KMS-11 (cell line): ENCODE measurements at regions not wholly inside any gene's neighbourhood (a gene's known extent, or its start where the extent isn't known, plus 50 kb on each side); places are given as distances from the start of the nearest gene placed in this dataset.
A peak's percentile ranks its signal among the peaks of the same experiment; 100 is the strongest.

Experiments used
- H2AFZ ChIP-seq: fragments of 200-600 bp; sonication (generic); 2 replicates; pipeline ENCODE4 v1.6.1; 2016; ENCODE audit warnings: antibody characterized with exemption, mixed run types, low read depth
- H3K27ac ChIP-seq: fragments of 200-600 bp; sonication (generic); 2 replicates; pipeline ENCODE4 v1.6.1; 2016; ENCODE audit warnings: mild to moderate bottlenecking, mixed run types
- H3K27me3 ChIP-seq: fragments of 200-600 bp; sonication (generic); 2 replicates; pipeline ENCODE4 v1.6.1; 2017; ENCODE audit warnings: mild to moderate bottlenecking, low read depth, mixed run types, moderate library complexity; ENCODE audit not compliant: insufficient read depth
- H3K36me3 ChIP-seq: fragments of 200-600 bp; sonication (generic); 2 replicates; pipeline ENCODE4 v1.6.1; 2017; ENCODE audit warnings: mild to moderate bottlenecking, mixed run types; ENCODE audit not compliant: insufficient read depth
- H3K4me1 ChIP-seq: fragments of 200-600 bp; sonication (generic); 2 replicates; pipeline ENCODE4 v1.6.1; 2016; ENCODE audit warnings: mild to moderate bottlenecking, low read depth, mixed run types; ENCODE audit not compliant: poor library complexity, severe bottlenecking
- H3K4me2 ChIP-seq: fragments of 200-600 bp; sonication (generic); 2 replicates; pipeline ENCODE4 v1.7.0; 2016; ENCODE audit warnings: mild to moderate bottlenecking, mixed run types
- H3K4me3 ChIP-seq: fragments of 200-600 bp; sonication (generic); IDR thresholded peaks from 2 replicates; pipeline ENCODE4 v1.6.1; 2017; ENCODE audit warnings: low read depth, low read length, mixed read lengths; ENCODE audit not compliant: insufficient read depth
- H3K79me2 ChIP-seq: fragments of 200-600 bp; sonication (generic); 2 replicates; pipeline ENCODE4 v1.6.1; 2016; ENCODE audit warnings: low read depth, mixed run types; ENCODE audit not compliant: insufficient read depth
- H3K9ac ChIP-seq: fragments of 200-600 bp; sonication (generic); 2 replicates; pipeline ENCODE4 v1.6.1; 2016; ENCODE audit warnings: mild to moderate bottlenecking, mixed run types
- H4K20me1 ChIP-seq: fragments of 200-600 bp; sonication (generic); 2 replicates; pipeline ENCODE4 v1.6.1; 2016; ENCODE audit warnings: mild to moderate bottlenecking, mixed run types; ENCODE audit not compliant: insufficient read depth
- TF ChIP-seq, protein P1 (sequence below): fragments of 200-600 bp; sonication (generic); conservative IDR thresholded peaks from 2 replicates; pipeline ENCODE4 v1.6.1; 2017; ENCODE audit warnings: low read depth, mild to moderate bottlenecking, antibody characterized with exemption, low read length, moderate library complexity, mixed read lengths

DNA sequence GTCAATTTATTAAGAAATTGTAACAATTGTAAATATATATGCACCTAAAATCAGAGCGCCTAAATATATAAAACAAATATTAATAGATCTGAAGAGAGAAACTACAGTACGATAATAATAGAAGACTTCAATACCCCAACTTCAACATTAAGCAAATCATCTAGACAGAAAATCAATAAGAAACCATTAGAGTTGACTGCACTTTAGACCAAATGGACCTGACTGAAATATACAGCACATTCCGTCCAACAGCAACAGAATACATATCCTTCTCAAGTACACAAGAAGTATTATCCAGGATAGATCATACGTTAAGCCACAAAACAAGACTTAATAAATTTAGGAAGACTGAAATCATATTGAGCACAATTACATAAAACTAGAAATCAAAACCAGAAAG lies 208.7 kb downstream of the MED10 start:
- Histone ChIP-seq H2AFZ (no peak overlapping the region), H3K4me3 (no peak overlapping the region), H3K27ac (no peak overlapping the region), H3K27me3 (no peaks in the 10 kb centered on the region), H3K36me3 (no peaks in the 10 kb centered on the region; the same call in 1 of the 2 replicates), H4K20me1 (no peaks in the 10 kb centered on the region), H3K4me2 (no peak overlapping the region), H3K4me1 (no peaks in the 10 kb centered on the region), H3K79me2 (no peaks in the 10 kb centered on the region), H3K9ac (no peak overlapping the region)
- TF ChIP-seq, protein P1, sequence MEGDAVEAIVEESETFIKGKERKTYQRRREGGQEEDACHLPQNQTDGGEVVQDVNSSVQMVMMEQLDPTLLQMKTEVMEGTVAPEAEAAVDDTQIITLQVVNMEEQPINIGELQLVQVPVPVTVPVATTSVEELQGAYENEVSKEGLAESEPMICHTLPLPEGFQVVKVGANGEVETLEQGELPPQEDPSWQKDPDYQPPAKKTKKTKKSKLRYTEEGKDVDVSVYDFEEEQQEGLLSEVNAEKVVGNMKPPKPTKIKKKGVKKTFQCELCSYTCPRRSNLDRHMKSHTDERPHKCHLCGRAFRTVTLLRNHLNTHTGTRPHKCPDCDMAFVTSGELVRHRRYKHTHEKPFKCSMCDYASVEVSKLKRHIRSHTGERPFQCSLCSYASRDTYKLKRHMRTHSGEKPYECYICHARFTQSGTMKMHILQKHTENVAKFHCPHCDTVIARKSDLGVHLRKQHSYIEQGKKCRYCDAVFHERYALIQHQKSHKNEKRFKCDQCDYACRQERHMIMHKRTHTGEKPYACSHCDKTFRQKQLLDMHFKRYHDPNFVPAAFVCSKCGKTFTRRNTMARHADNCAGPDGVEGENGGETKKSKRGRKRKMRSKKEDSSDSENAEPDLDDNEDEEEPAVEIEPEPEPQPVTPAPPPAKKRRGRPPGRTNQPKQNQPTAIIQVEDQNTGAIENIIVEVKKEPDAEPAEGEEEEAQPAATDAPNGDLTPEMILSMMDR = no peak

- Histone ChIP-seq H3K4me2 (no peak overlapping the region), H4K20me1 (no peaks in the 10 kb centered on the region), H3K4me1 (peaks cover 7% of the 10 kb centered on the region), H2AFZ (no peak overlapping the region), H3K4me3 (no peak overlapping the region), H3K27ac (no peak overlapping the region), H3K36me3 (no peaks in the 10 kb centered on the region; the same call in 1 of the 2 replicates), H3K79me2 (no peaks in the 10 kb centered on the region), H3K27me3 (no peaks in the 10 kb centered on the region), H3K9ac (no peak overlapping the region)
- TF ChIP-seq, protein P1 = no peak
Measured at GRCh38 chr5:6166698-6167394, 211.5 kb downstream of the MED10 start.

GRCh38 chr5:6163913-6164312 lies 214.4 kb downstream of the MED10 start:
- Histone ChIP-seq H2AFZ (no peak overlapping the region), H3K27me3 (no peaks in the 10 kb centered on the region), H3K27ac (no peak overlapping the region), H4K20me1 (no peaks in the 10 kb centered on the region), H3K79me2 (no peaks in the 10 kb centered on the region), H3K9ac (no peak overlapping the region), H3K4me3 (no peak overlapping the region), H3K4me1 (peaks cover 7% of the 10 kb centered on the region), H3K36me3 (no peaks in the 10 kb centered on the region), H3K4me2 (no peak overlapping the region)
- TF ChIP-seq, protein P1 = no peak

DNA sequence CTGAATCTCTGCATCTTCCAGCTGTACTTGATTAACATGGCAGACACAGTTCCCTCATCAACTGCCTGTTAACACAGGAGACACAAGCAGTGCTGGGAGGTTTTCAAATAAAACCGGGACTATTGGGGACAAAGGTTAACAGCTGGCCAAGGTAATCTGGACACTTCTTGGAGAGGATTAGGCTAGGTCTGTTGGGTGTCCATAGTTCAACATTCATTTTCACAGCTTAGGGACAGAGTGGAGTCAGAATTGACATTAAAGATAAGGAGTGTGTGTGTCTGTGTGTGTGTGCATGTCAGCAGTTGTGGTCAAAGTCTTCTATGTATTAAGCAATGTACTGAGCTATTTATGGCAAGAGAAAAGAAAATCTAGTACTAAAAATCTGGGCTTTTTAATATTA lies 216.2 kb downstream of the MED10 start:
- peaks cover 14% of the 10 kb centered on the region for H3K4me1 ChIP-seq
- H3K36me3 ChIP-seq = no peaks in the 10 kb centered on the region
- no peaks in the 10 kb centered on the region for H3K27me3 ChIP-seq
- no peak overlapping the region for H3K9ac ChIP-seq
- no peak overlapping the region for H3K27ac ChIP-seq
- H4K20me1 ChIP-seq = no peaks in the 10 kb centered on the region
- TF ChIP-seq, protein P1 = no peak
- no peak overlapping the region for H2AFZ ChIP-seq
- H3K4me2 ChIP-seq = peak overlapping the region; percentile 39
- no peak overlapping the region for H3K4me3 ChIP-seq
- no peaks in the 10 kb centered on the region for H3K79me2 ChIP-seq
